ENCODE measurements at regions not wholly inside any gene's neighbourhood (a gene's known extent, or its start where the extent isn't known, plus 50 kb on each side); places are given as distances from the start of the nearest gene placed in this dataset.

- Histone ChIP-seq H3K4me3 (no peak overlapping the region), H3K27ac (no peak overlapping the region), H3K27me3 (no peaks in the 10 kb centered on the region), H3K36me3 (no peaks in the 10 kb centered on the region), H3K4me1 (peaks cover 0 to 18% (median 4%) of the 10 kb centered on the region in 4 donors), H3K9me3 (no peaks in the 10 kb centered on the region)
- WGBS, 2 donors: 90 to 91% methylated on average over 7 to 9 of the region's 9 CpGs
- no peak for DNase-seq
- TF ChIP-seq POLR2AphosphoS5 (IDR thresholded peaks at IDR 0.05) (no peak), POLR2A (IDR thresholded peaks at IDR 0.05) (no peak), EP300 (IDR thresholded peaks at IDR 0.05) (no peak), CTCF (IDR thresholded peaks at IDR 0.05) (no peak)
- ATAC-seq (ENCODE audit: low FRiP score in 2 of 2): no peak
These were observed 335.4 kb downstream of the CXCL12 start for GRCh38 chr10:44049301-44050015.

DNA sequence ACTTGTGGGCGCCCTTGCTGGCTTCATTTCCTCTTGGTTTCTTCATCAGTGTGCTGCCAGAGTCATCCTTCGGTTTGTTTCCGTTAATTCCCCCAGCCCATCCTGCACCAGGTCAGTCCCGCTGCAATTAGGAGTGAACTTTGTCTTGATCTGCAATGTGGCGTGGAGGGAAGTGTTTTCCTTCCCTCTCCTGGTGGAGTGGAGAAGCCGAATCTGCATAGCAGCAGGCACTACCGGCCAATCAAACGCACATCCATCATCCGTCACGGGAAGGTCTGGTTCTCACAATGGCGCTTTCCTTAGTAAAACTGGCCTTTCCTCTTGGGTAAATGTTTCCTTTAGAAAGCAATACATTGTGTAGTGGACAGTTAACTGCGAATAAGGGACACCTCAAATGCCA is 337.5 kb downstream of the CXCL12 start:
- TF ChIP-seq EP300 (IDR thresholded peaks at IDR 0.05) (no peak), POLR2AphosphoS5 (IDR thresholded peaks at IDR 0.05) (no peak), POLR2A (IDR thresholded peaks at IDR 0.05) (no peak), CTCF (IDR thresholded peaks at IDR 0.05) (no peak)
- Histone ChIP-seq H3K36me3 (no peaks in the 10 kb centered on the region), H3K27me3 (no peaks in the 10 kb centered on the region), H3K4me1 (peaks cover 0 to 18% (median 4%) of the 10 kb centered on the region in 4 donors), H3K9me3 (no peaks in the 10 kb centered on the region), H3K27ac (peak overlapping the region in 2 of 4 donors; percentile 30 to 32), H3K4me3 (no peak overlapping the region)
- ATAC-seq (ENCODE audit: low FRiP score in 2 of 2) (no peak), DNase-seq (no peak)
- WGBS, 2 donors: 27 to 31% methylated on average over 12 of the region's 12 CpGs

DNA sequence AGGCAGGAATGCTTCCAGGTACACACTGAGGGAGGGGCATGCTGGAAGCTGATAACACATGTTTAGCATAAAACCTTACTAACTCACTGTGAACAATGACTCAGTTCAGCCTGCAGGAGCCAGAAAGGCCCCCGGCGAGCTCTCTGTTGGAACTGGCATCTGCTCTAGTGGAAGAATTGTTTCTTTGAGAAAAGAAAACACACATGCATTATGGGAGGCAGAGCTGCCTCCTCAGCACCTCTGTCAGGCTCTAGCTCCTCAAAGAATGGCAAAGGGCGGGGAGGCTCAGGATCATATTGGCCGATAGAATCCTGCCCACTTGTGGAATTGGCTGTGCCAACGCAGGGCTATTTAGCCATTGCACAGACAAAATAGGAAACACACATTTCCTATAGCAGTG is 338.3 kb downstream of the CXCL12 start:
- peaks cover 0 to 18% (median 4%) of the 10 kb centered on the region in 4 donors for H3K4me1 ChIP-seq
- H3K27ac ChIP-seq: peak overlapping the region in 3 of 4 donors; percentile 32 to 49 (median 44)
- no peak for ATAC-seq (ENCODE audit: low FRiP score in 2 of 2)
- no peaks in the 10 kb centered on the region for H3K9me3 ChIP-seq
- TF ChIP-seq CTCF (IDR thresholded peaks at IDR 0.05) (peak in 3 of 6 experiments; percentile 17 to 31 (median 18)), POLR2A (IDR thresholded peaks at IDR 0.05) (no peak), POLR2AphosphoS5 (IDR thresholded peaks at IDR 0.05) (no peak)
- no peaks in the 10 kb centered on the region for H3K36me3 ChIP-seq
- no peak overlapping the region for H3K4me3 ChIP-seq
- WGBS, 2 donors: 48 to 50% methylated on average over 3 to 5 of the region's 5 CpGs
- no peaks in the 10 kb centered on the region for H3K27me3 ChIP-seq
- no peak for DNase-seq

- Histone ChIP-seq H3K4me1 (peaks cover 0 to 18% (median 4%) of the 10 kb centered on the region in 4 donors), H3K36me3 (no peaks in the 10 kb centered on the region), H3K4me3 (no peak overlapping the region), H3K27ac (no peak overlapping the region), H3K9me3 (no peaks in the 10 kb centered on the region), H3K27me3 (no peaks in the 10 kb centered on the region)
- ATAC-seq (ENCODE audit: low FRiP score in 2 of 2): no peak
- 73 to 77% methylated on average over 6 of the region's 6 CpGs for WGBS, 2 donors
- no peak for DNase-seq
- no peak for TF ChIP-seq POLR2A (IDR thresholded peaks at IDR 0.05)
- no peak for TF ChIP-seq CTCF (IDR thresholded peaks at IDR 0.05)
- no peak for TF ChIP-seq POLR2AphosphoS5 (IDR thresholded peaks at IDR 0.05)
- no peak for TF ChIP-seq EP300 (IDR thresholded peaks at IDR 0.05)
These were observed 339.9 kb downstream of the CXCL12 start for GRCh38 chr10:44045020-44045419.

GRCh38 chr10:44044549-44044948 is 340.3 kb downstream of the CXCL12 start:
- peaks cover 0 to 18% (median 4%) of the 10 kb centered on the region in 4 donors for H3K4me1 ChIP-seq
- 85 to 87% methylated on average over 10 of the region's 10 CpGs for WGBS, 2 donors
- H3K9me3 ChIP-seq: no peaks in the 10 kb centered on the region
- no peak overlapping the region for H3K4me3 ChIP-seq
- ATAC-seq (ENCODE audit: low FRiP score in 2 of 2) (no peak), DNase-seq (peak in 1 of 2 donors; percentile 5)
- H3K27ac ChIP-seq: no peak overlapping the region
- TF ChIP-seq CTCF (IDR thresholded peaks at IDR 0.05) (no peak), POLR2AphosphoS5 (IDR thresholded peaks at IDR 0.05) (no peak), EP300 (IDR thresholded peaks at IDR 0.05) (no peak), POLR2A (IDR thresholded peaks at IDR 0.05) (no peak)
- H3K36me3 ChIP-seq: no peaks in the 10 kb centered on the region
- H3K27me3 ChIP-seq: no peaks in the 10 kb centered on the region
